ENCODE measurements at regions not wholly inside any gene's neighbourhood (a gene's known extent, or its start where the extent isn't known, plus 50 kb on each side); places are given as distances from the start of the nearest gene placed in this dataset.
A peak's percentile ranks its signal among the peaks of the same experiment; 100 is the strongest.

DNA sequence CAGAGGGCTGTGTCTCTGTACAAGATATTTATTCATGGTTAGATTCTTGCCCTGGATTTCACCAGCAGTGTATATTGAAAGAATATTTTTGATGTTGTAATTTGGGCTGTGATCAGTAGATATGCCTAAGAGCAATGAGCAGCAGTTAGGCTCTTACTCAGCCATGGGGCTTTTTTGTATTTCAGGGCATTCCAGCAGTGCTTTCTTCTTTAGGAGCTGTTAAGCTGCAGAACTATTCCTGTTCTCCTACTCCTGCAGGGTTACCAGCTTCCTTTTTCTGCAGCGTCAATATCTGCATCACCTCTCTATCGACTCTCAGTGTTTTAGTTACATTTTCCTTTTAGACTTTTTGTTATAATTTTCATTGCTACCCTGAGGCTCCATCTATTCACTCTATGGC is 206.2 kb downstream of the SLCO4C1 start:
- no peaks in the 10 kb centered on the region for H3K27me3 ChIP-seq (ENCODE audit: control insufficient read depth in 1 of 2, insufficient read depth in 1 of 2, low read length in 2 of 2)
- no peak for DNase-seq
- no peak overlapping the region for H3K4ac ChIP-seq (ENCODE audit: low read depth in 1 of 2, low read length in 2 of 2)
- no peak overlapping the region for H4K8ac ChIP-seq (ENCODE audit: low read length)
- H3K4me2 ChIP-seq (ENCODE audit: low read length, poor library complexity, severe bottlenecking) = no peak overlapping the region
- no peak overlapping the region for H3K4me3 ChIP-seq (ENCODE audit: insufficient read depth in 1 of 2, low read depth in 1 of 2, low read length in 2 of 2)
- H2BK120ac ChIP-seq (ENCODE audit: low read depth, low read length) = no peak overlapping the region
- H4K91ac ChIP-seq (ENCODE audit: low read length) = no peak overlapping the region
- no peak overlapping the region for H2BK5ac ChIP-seq (ENCODE audit: low read depth, low read length, poor library complexity, severe bottlenecking)
- no peak overlapping the region for H3K14ac ChIP-seq (ENCODE audit: low read length in 2 of 2)
- no peak overlapping the region for H2BK15ac ChIP-seq (ENCODE audit: low read depth, poor library complexity, severe bottlenecking)
- no peak overlapping the region for H3K9ac ChIP-seq (ENCODE audit: low read length)
- no peak overlapping the region for H2BK12ac ChIP-seq (ENCODE audit: low read length in 2 of 2)
- H3K4me1 ChIP-seq (ENCODE audit: control insufficient read depth, insufficient read depth, low read depth, low read length) = no peaks in the 10 kb centered on the region
- H2AK5ac ChIP-seq (ENCODE audit: low read length, severe bottlenecking) = no peak overlapping the region
- H3K36me3 ChIP-seq (ENCODE audit: control insufficient read depth in 1 of 2, insufficient read depth in 2 of 2, low read depth in 1 of 2, low read length in 2 of 2) = no peaks in the 10 kb centered on the region
- no peaks in the 10 kb centered on the region for H3K79me1 ChIP-seq (replicated peaks; ENCODE audit: low read length, poor library complexity, severe bottlenecking)
- H3K18ac ChIP-seq (ENCODE audit: low read depth in 1 of 2, low read length in 2 of 2) = no peak overlapping the region
- no peak overlapping the region for H3K23ac ChIP-seq (ENCODE audit: low read length in 2 of 2)
- H3K9me3 ChIP-seq (ENCODE audit: control insufficient read depth, low read length) = no peaks in the 10 kb centered on the region
- no peak overlapping the region for H3K27ac ChIP-seq (ENCODE audit: low read length, poor library complexity, severe bottlenecking)
- WGBS = 100% methylated on average over 1 of the region's 2 CpGs
- H2AFZ ChIP-seq (ENCODE audit: low read depth, low read length) = no peak overlapping the region

DNA sequence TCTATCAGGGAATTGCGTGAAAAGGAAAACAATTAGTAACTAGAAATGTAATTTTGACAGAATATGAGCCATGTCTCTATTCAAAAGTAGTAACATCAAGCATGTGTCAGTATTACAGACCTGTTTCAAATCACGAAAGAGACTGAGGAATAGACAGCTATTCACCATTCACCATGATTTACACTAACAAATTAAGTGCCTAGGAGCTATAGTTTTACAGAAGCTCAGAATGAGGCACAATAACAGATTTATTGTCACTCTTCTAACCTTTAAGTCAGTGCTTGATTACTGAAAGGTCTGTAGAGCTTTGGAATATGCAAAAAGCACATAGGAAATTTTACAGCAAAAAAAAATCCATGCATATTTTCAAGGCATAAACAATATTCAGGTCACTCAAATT is 208.2 kb downstream of the SLCO4C1 start:
- 0% methylated on average over 1 of the region's 2 CpGs for WGBS
- no peak overlapping the region for H2AFZ ChIP-seq (ENCODE audit: low read depth, low read length)
- DNase-seq = no peak

DNA sequence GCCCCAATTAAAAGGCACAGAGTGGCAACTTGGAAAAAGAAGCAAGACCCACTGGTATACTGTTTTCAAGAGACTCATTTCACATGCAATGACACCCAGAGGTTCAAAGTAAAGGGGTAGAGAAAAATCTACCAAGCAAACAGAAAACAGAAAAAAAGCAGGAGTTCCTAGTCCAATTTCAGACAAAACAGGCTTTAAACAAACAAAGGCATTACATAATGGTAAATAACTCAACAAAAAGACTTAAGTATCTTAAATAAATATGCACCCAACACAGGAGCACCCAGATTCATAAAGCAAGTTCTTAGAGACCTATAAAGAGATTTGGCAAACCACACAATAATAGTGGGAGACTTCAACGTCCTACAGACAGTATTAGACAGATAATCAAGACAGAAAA is 215.8 kb downstream of the SLCO4C1 start:
- H3K14ac ChIP-seq (ENCODE audit: low read length in 2 of 2) = no peak overlapping the region
- H3K9ac ChIP-seq (ENCODE audit: low read length) = no peak overlapping the region
- H3K18ac ChIP-seq (ENCODE audit: low read depth in 1 of 2, low read length in 2 of 2) = no peak overlapping the region
- no peak overlapping the region for H3K27ac ChIP-seq (ENCODE audit: low read length, poor library complexity, severe bottlenecking)
- H2BK5ac ChIP-seq (ENCODE audit: low read depth, low read length, poor library complexity, severe bottlenecking) = no peak overlapping the region
- H2BK15ac ChIP-seq (ENCODE audit: low read depth, poor library complexity, severe bottlenecking) = no peak overlapping the region
- no peak overlapping the region for H2BK120ac ChIP-seq (ENCODE audit: low read depth, low read length)
- H3K79me1 ChIP-seq (replicated peaks; ENCODE audit: low read length, poor library complexity, severe bottlenecking) = no peaks in the 10 kb centered on the region
- H2BK12ac ChIP-seq (ENCODE audit: low read length in 2 of 2) = no peak overlapping the region
- H3K4me1 ChIP-seq (ENCODE audit: control insufficient read depth, insufficient read depth, low read depth, low read length) = no peaks in the 10 kb centered on the region
- H2AFZ ChIP-seq (ENCODE audit: low read depth, low read length) = no peak overlapping the region
- H3K23ac ChIP-seq (ENCODE audit: low read length in 2 of 2) = no peak overlapping the region
- WGBS = 62% methylated on average over 1 of the region's 1 CpG
- H2AK5ac ChIP-seq (ENCODE audit: low read length, severe bottlenecking) = no peak overlapping the region
- DNase-seq = no peak
- H3K36me3 ChIP-seq (ENCODE audit: control insufficient read depth in 1 of 2, insufficient read depth in 2 of 2, low read depth in 1 of 2, low read length in 2 of 2) = no peaks in the 10 kb centered on the region
- no peaks in the 10 kb centered on the region for H3K27me3 ChIP-seq (ENCODE audit: control insufficient read depth in 1 of 2, insufficient read depth in 1 of 2, low read length in 2 of 2)
- no peak overlapping the region for H3K4me2 ChIP-seq (ENCODE audit: low read length, poor library complexity, severe bottlenecking)
- H3K4me3 ChIP-seq (ENCODE audit: insufficient read depth in 1 of 2, low read depth in 1 of 2, low read length in 2 of 2) = no peak overlapping the region
- peaks cover 20% of the 10 kb centered on the region for H3K9me3 ChIP-seq (ENCODE audit: control insufficient read depth, low read length)
- H3K4ac ChIP-seq (ENCODE audit: low read depth in 1 of 2, low read length in 2 of 2) = no peak overlapping the region
- H4K8ac ChIP-seq (ENCODE audit: low read length) = no peak overlapping the region
- no peak overlapping the region for H4K91ac ChIP-seq (ENCODE audit: low read length)

More for the DNA sequence above, 208.2 kb downstream of the SLCO4C1 start:
- Histone ChIP-seq H4K8ac (ENCODE audit: low read length) (no peak overlapping the region), H3K9ac (ENCODE audit: low read length) (no peak overlapping the region), H2BK12ac (ENCODE audit: low read length in 2 of 2) (no peak overlapping the region), H3K18ac (ENCODE audit: low read depth in 1 of 2, low read length in 2 of 2) (no peak overlapping the region), H2BK5ac (ENCODE audit: low read depth, low read length, poor library complexity, severe bottlenecking) (no peak overlapping the region), H3K4ac (ENCODE audit: low read depth in 1 of 2, low read length in 2 of 2) (no peak overlapping the region), H3K4me2 (ENCODE audit: low read length, poor library complexity, severe bottlenecking) (no peak overlapping the region), H2BK120ac (ENCODE audit: low read depth, low read length) (no peak overlapping the region), H3K4me3 (ENCODE audit: insufficient read depth in 1 of 2, low read depth in 1 of 2, low read length in 2 of 2) (no peak overlapping the region), H3K9me3 (ENCODE audit: control insufficient read depth, low read length) (peaks cover 8% of the 10 kb centered on the region), H3K23ac (ENCODE audit: low read length in 2 of 2) (no peak overlapping the region), H3K79me1 (replicated peaks; ENCODE audit: low read length, poor library complexity, severe bottlenecking) (no peaks in the 10 kb centered on the region), H3K36me3 (ENCODE audit: control insufficient read depth in 1 of 2, insufficient read depth in 2 of 2, low read depth in 1 of 2, low read length in 2 of 2) (no peaks in the 10 kb centered on the region), H3K27ac (ENCODE audit: low read length, poor library complexity, severe bottlenecking) (no peak overlapping the region), H2BK15ac (ENCODE audit: low read depth, poor library complexity, severe bottlenecking) (no peak overlapping the region), H3K27me3 (ENCODE audit: control insufficient read depth in 1 of 2, insufficient read depth in 1 of 2, low read length in 2 of 2) (no peaks in the 10 kb centered on the region), H2AK5ac (ENCODE audit: low read length, severe bottlenecking) (no peak overlapping the region), H3K4me1 (ENCODE audit: control insufficient read depth, insufficient read depth, low read depth, low read length) (no peaks in the 10 kb centered on the region), H4K91ac (ENCODE audit: low read length) (no peak overlapping the region), H3K14ac (ENCODE audit: low read length in 2 of 2) (no peak overlapping the region)

DNA sequence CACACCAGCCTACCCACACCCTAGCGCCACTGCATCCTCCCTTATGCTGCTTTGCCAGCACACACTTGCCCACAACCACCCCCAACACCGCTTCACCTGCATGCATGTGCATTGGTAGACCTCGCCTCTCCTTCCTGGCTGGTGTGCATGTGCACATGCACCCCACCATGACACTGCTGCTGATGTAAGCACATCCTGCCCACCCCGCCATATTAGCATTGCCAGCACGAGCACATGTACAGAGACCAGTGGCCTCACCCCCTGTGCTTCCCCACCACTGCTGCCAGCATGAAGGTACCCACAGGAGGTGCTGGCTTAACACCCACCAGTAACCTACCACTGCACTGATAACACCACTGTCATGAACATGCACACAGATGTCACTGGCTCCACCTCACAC is 218.2 kb downstream of the SLCO4C1 start:
- H3K14ac ChIP-seq (ENCODE audit: low read length in 2 of 2) = no peak overlapping the region
- H2AK5ac ChIP-seq (ENCODE audit: low read length, severe bottlenecking) = no peak overlapping the region
- 81% methylated on average over 5 of the region's 5 CpGs for WGBS
- peaks cover 12% of the 10 kb centered on the region for H3K9me3 ChIP-seq (ENCODE audit: control insufficient read depth, low read length)
- no peak overlapping the region for H2BK12ac ChIP-seq (ENCODE audit: low read length in 2 of 2)
- H2AFZ ChIP-seq (ENCODE audit: low read depth, low read length) = no peak overlapping the region
- no peak overlapping the region for H3K4ac ChIP-seq (ENCODE audit: low read depth in 1 of 2, low read length in 2 of 2)
- H3K4me2 ChIP-seq (ENCODE audit: low read length, poor library complexity, severe bottlenecking) = no peak overlapping the region
- H3K27me3 ChIP-seq (ENCODE audit: control insufficient read depth in 1 of 2, insufficient read depth in 1 of 2, low read length in 2 of 2) = no peaks in the 10 kb centered on the region
- no peak overlapping the region for H3K27ac ChIP-seq (ENCODE audit: low read length, poor library complexity, severe bottlenecking)
- no peaks in the 10 kb centered on the region for H3K36me3 ChIP-seq (ENCODE audit: control insufficient read depth in 1 of 2, insufficient read depth in 2 of 2, low read depth in 1 of 2, low read length in 2 of 2)
- no peak overlapping the region for H3K9ac ChIP-seq (ENCODE audit: low read length)
- no peak overlapping the region for H2BK15ac ChIP-seq (ENCODE audit: low read depth, poor library complexity, severe bottlenecking)
- no peak overlapping the region for H4K8ac ChIP-seq (ENCODE audit: low read length)
- no peaks in the 10 kb centered on the region for H3K4me1 ChIP-seq (ENCODE audit: control insufficient read depth, insufficient read depth, low read depth, low read length)
- H2BK120ac ChIP-seq (ENCODE audit: low read depth, low read length) = no peak overlapping the region
- H3K79me1 ChIP-seq (replicated peaks; ENCODE audit: low read length, poor library complexity, severe bottlenecking) = no peaks in the 10 kb centered on the region
- peak overlapping the region; percentile 10 for H4K91ac ChIP-seq (ENCODE audit: low read length)
- H2BK5ac ChIP-seq (ENCODE audit: low read depth, low read length, poor library complexity, severe bottlenecking) = no peak overlapping the region
- no peak for DNase-seq
- no peak overlapping the region for H3K23ac ChIP-seq (ENCODE audit: low read length in 2 of 2)
- no peak overlapping the region for H3K4me3 ChIP-seq (ENCODE audit: insufficient read depth in 1 of 2, low read depth in 1 of 2, low read length in 2 of 2)
- H3K18ac ChIP-seq (ENCODE audit: low read depth in 1 of 2, low read length in 2 of 2) = no peak overlapping the region

Measured in mesenchymal stem cell (in vitro differentiated cells and primary cell).